WERI-Rb-1 (cell line): ENCODE measurements at regions not wholly inside any gene's neighbourhood (a gene's known extent, or its start where the extent isn't known, plus 50 kb on each side); places are given as distances from the start of the nearest gene placed in this dataset.

ENCODE experiments used
- DNase-seq: peaks from one replicate; pipeline ENCODE4 v3.0.0-alpha.2; 2020
- H3K27ac ChIP-seq: fragments of 250-450 bp; sonication (Bioruptor Pico); 2 replicates; pipeline ENCODE4 v1.5.1; 2020; ENCODE audit warnings: mild to moderate bottlenecking, moderate library complexity
- H3K27me3 ChIP-seq: fragments of 250-450 bp; sonication (Bioruptor Pico); 2 replicates; pipeline ENCODE4 v1.5.1; 2021; ENCODE audit warnings: mild to moderate bottlenecking, low read depth, moderate library complexity; ENCODE audit not compliant: insufficient read depth, severe bottlenecking
- H3K36me3 ChIP-seq: fragments of 250-450 bp; sonication (Bioruptor Pico); 2 replicates; pipeline ENCODE4 v1.5.1; 2020; ENCODE audit warnings: mild to moderate bottlenecking, moderate library complexity
- H3K4me3 ChIP-seq: 2 replicates; pipeline ENCODE4 v1.5.1; 2011; ENCODE audit warnings: low read depth, mild to moderate bottlenecking, control low read depth, low read length
- H3K9me3 ChIP-seq: fragments of 250-450 bp; sonication (Bioruptor Pico); 2 replicates; pipeline ENCODE4 v1.5.1; 2021; ENCODE audit warnings: mild to moderate bottlenecking, moderate library complexity; ENCODE audit not compliant: severe bottlenecking
- CTCF ChIP-seq: IDR thresholded peaks from 2 replicates; pipeline ENCODE4 v1.5.1; 2011; ENCODE audit warnings: low read depth, mild to moderate bottlenecking, control low read depth, inconsistent platforms, low read length

- TF ChIP-seq CTCF = no peak
- H3K27me3 ChIP-seq = no peaks in the 10 kb centered on the region
- peaks cover 9% of the 10 kb centered on the region for H3K9me3 ChIP-seq
Observed at GRCh38 chr1:36622741-36623648, 140.3 kb upstream of the CSF3R start.

GRCh38 chr1:36621531-36621930, 138.8 kb upstream of the CSF3R start:
- Histone ChIP-seq H3K4me3 (no peak overlapping the region), H3K36me3 (no peaks in the 10 kb centered on the region), H3K27ac (no peak overlapping the region), H3K9me3 (peaks cover 9% of the 10 kb centered on the region), H3K27me3 (no peaks in the 10 kb centered on the region)
- no peak for DNase-seq
- no peak for TF ChIP-seq CTCF

More at GRCh38 chr1:36622741-36623648, 140.3 kb upstream of the CSF3R start:
- Histone ChIP-seq H3K4me3 (no peak overlapping the region), H3K36me3 (no peaks in the 10 kb centered on the region), H3K27ac (no peak overlapping the region)
- DNase-seq = no peak

- no peak overlapping the region for H3K4me3 ChIP-seq
- no peak for TF ChIP-seq CTCF
- no peaks in the 10 kb centered on the region for H3K27me3 ChIP-seq
- H3K9me3 ChIP-seq = peaks cover 9% of the 10 kb centered on the region
- no peak overlapping the region for H3K27ac ChIP-seq
- no peak for DNase-seq
- no peaks in the 10 kb centered on the region for H3K36me3 ChIP-seq
Observed at GRCh38 chr1:36620142-36620541, 137.4 kb upstream of the CSF3R start.

- DNase-seq = no peak
- no peak overlapping the region for H3K4me3 ChIP-seq
- no peak for TF ChIP-seq CTCF
- no peaks in the 10 kb centered on the region for H3K27me3 ChIP-seq
- H3K9me3 ChIP-seq = no peaks in the 10 kb centered on the region
- no peak overlapping the region for H3K27ac ChIP-seq
- no peaks in the 10 kb centered on the region for H3K36me3 ChIP-seq
Observed at GRCh38 chr1:36614991-36615390, 132.3 kb upstream of the CSF3R start.

GRCh38 chr1:36614571-36614970, 131.9 kb upstream of the CSF3R start:
- DNase-seq = no peak
- H3K9me3 ChIP-seq = no peaks in the 10 kb centered on the region
- H3K4me3 ChIP-seq = no peak overlapping the region
- no peaks in the 10 kb centered on the region for H3K27me3 ChIP-seq
- no peaks in the 10 kb centered on the region for H3K36me3 ChIP-seq
- no peak overlapping the region for H3K27ac ChIP-seq
- no peak for TF ChIP-seq CTCF
